Stimulated activated CD4-positive, alpha-beta T cell treated with anti-CD3 and anti-CD28 coated beads, TNF-alpha, amount 100 ng/mL, for 48 hours (primary cell): ENCODE measurements at regions not wholly inside any gene's neighbourhood (a gene's known extent, or its start where the extent isn't known, plus 50 kb on each side); places are given as distances from the start of the nearest gene placed in this dataset.

Experiments
- DNase-seq, 3 donors: peaks; one replicate each; pipeline ENCODE4 v3.0.0-alpha.2; 2020; ENCODE audit warnings: low read depth in 3 of 3

DNA sequence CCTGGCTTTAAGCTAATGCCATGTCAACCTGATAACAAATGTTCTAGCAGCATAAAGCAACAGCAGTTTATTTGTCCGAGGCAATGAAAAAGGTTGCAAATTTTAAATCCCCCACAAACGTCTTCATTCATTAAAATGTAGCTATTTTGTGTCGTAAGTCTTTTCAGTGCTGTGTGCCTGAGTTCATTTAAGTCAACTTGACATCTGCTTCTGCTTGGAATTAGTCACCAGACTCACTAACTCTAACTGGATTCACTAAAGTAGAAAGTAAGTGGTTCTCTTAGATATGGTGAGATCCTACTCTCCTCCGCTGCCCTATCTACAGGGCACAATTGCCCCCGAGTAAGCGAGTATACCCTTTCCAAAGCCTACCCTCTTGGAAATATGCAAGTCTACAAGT is 118.4 kb upstream of the CHRM3 start:
- DNase-seq = no peak

DNA sequence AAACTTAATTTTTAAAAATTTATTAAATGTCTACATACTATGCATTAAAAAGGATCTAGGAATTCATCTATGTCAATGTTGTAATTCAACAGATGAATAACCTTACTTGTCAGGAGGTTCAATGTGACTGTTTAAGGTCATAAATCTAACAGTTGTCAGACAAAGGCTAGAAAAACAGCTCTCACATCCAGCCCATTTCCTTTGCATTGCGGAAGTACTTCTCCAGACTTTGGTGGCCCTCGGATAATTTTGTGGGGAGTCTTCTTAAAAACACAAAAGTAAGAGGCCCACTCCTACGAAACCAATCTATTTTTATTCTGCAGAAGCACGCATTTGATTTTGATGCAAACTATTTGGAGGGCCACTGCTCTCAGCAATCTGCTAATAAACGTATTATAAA is 122.6 kb upstream of the CHRM3 start:
- no peak for DNase-seq

DNA sequence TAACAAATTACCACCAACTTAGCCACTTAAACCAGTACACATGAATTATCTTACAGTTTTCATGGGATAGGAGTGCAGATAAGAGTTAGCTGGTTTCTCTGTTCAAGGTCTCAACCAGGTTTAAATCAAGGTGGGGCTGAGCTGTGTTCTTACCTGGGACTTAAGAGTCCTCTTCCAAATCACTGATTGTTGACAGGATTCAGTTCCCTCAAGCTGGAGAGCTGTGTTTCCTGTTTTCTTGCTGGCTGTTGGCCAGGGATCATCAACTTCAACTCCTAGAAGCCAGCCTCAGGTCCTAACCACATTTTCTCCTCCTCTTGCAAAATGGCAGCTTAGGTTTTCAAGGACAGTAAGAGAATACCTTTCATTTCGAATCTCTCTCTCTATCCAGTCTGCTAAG is 123.8 kb upstream of the CHRM3 start:
- no peak for DNase-seq

DNA sequence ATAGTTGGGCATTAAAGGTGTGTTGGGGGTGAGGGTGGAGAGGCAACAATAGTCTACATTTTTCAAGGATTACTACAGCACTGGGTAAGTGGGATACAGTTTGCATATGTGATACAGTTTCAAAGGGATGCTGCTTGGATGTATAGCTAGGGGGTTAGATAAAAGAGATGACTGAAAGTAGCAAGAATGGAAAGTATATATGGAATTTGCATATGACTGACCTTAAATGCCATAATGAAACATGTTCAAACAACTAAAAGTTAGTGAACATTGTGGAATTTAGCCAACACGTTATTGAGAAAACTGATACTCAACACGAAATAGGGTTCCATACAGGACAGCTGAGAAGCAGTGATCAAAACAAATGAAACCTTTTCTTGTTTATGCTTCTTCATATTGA is 124.8 kb upstream of the CHRM3 start:
- DNase-seq = no peak

DNA sequence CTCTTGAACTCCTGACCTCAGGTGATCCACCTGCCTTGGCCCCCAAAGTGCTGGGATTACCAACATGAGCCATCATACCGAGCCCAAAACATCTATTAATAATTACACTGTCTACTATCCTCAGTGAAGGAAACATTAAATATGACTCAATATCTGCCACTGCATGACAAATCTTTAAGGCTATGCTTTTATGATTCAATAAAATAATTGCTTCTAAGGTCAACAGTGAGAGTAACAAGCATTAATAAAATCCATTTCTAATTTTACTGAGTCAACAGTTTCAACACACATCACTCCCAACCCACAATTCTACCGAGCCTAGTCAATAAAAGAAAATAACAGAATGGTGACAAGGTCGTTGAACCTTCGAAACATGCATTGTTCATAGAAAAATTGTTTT is 125.5 kb upstream of the CHRM3 start:
- DNase-seq = no peak

DNA sequence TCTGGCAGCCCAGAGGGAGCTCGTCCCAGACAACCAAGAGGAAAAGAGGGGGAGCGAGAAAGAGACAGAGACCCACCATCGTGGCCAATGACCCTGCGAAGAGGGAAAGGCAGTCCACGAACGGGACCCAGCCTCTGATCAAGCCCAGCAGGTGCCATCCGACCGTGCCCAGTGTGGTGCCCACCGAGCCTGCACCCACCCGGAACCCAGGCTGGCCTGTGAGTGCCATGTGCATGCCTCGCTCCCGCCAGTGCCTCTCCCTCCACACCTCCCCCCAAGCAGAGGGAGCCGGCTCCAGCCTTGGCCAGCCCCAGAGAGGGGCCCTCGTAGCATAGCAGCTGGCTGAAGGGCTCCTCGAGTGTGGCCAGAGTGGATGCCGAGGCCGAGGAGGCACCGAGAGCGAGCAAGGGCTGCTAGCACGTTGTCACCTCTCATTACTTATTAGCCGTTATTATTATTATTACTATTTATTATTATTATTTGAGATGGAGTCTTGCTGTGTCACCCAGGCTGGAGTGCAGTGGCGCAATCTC is 130.7 kb upstream of the CHRM3 start:
- no peak for DNase-seq

DNA sequence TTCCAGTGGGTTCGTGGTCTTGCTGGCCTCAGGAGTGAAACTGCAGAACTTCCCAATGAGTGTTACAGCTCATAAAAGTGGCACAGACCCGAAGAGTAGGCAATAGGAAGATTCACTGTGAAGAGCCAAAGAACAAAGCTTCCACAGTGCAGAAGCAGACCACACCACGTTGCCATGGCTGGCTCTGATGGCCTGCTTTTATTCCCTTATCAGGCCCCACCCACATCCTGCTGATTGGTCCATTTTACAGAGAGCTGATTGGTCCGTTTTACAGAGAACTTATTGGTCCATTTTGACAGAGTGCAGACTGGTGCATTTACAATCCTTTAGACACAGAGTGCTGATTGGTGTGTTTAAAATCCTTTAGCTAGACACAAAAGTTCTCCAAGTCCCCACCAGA is 131.4 kb upstream of the CHRM3 start:
- DNase-seq = no peak

DNA sequence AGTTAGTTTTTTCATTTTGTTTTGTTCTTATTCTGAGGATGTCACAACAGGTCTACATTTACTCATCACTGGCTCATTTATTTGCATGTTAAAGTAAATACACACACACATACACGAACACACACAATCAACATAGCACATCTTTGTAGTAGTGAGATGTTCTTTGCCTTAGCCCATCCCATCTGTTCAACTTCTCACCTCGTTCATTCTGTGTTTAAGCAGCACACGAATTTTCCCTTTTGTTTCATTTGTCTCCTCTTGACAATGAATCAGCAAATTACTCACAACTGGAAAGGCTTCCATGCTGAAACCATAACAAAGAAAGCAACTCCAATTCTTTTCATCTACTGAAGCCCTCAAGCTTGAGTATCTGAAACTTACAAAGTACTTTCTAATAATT is 133.3 kb upstream of the CHRM3 start:
- no peak for DNase-seq

DNA sequence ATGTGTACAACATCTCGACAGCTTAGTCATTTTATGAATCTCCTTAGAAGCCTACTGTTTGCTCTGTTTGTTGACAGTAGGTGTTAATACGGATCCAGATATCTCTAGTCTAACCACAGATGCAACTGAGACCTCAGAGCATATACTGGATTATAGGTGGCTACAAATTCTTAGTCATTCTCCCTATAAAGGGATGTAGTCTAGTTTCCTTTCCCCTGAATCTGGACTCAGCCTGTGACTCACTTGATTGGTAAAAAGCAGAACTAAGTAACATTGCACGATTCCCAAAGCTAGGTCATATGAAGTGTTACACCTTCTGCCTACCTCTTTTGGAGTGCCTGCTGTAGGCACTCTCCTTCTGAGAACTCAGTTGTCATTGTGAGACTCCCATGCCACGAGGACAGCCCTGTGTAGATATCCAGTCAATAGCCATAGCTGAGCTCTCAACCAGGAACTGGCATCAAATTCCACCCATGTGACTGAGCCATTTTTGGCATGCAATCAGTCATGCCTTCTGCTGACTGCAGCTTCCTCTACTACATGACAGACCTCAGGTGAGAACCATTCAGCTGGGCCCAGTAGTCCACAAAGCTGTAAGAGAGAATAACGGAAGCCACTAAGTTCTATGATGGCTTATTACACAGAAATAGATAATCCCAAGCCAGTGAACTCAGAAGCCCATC is 135.9 kb upstream of the CHRM3 start:
- DNase-seq = no peak

DNA sequence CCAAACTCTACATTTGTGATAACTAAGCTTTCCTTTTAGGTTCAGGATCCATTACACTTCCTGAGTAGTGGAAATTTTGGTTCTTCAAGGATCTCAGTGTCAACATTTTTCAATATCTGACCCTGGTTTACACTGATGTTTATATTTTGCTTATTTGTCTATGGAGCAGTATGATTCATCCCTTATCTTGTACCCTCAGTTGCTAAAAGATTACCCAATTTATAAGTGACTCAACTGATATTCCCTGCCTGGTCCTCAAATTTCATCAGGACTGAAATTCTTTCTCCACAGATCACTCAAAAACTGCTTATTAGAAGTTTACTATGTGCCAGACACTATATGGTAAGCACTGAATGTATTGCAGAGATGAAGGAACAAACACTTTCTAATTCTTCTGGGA is 139.1 kb upstream of the CHRM3 start:
- DNase-seq = no peak

DNA sequence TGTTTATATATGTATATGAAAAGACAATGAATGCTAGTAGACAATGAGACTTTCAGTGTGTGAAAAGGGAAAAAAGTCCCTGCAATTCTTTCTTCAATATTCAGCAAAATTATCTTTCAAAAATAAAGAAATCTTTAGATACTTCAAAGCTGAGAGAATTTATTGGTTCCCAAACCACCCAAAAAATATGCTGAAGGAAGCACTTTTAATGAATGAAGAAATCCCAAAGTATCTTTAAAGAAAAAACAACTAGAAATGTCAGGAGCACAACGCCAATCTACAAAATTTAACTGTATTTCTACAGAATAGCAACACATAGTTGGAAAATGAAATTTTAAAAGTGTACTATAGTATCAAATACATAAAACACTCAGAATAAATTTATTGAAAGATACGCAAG is 142.3 kb upstream of the CHRM3 start:
- no peak for DNase-seq

DNA sequence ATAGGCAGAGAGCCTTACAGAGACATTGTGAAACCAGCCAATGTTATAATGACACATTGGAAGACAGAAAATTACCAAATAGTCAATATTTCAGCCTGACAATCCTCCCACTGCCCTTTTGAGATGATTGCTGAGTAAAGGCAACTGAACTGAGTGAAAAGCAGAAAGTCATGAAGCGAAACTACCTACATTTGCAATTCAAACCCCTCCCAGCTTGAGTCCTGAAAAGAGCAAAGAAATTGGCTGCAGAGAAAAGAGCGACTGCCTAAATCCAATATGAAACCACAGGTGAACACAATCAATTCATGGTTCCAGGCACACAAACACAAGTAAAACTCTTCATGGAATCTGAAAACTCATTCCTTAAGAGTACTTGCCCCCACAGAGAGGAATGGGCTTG is 143.4 kb upstream of the CHRM3 start:
- no peak for DNase-seq

DNA sequence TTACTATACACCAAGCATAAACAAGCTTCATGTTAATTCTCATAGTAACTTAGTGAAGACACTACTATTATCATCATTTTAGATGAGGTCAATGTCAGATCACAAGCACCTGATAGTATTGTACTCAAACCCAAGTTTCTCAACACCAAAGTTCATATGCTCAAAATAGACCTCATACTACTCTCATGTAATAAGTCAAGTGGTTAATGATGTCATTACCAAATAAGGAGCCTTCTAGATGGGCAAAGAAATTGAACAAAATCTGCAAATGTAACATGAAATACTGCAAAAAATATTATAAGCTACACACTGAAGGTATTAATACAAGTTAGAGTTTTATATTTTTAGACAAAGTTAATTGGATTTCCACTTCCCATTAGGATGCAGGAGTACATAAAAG is 144.0 kb upstream of the CHRM3 start:
- no peak for DNase-seq

DNA sequence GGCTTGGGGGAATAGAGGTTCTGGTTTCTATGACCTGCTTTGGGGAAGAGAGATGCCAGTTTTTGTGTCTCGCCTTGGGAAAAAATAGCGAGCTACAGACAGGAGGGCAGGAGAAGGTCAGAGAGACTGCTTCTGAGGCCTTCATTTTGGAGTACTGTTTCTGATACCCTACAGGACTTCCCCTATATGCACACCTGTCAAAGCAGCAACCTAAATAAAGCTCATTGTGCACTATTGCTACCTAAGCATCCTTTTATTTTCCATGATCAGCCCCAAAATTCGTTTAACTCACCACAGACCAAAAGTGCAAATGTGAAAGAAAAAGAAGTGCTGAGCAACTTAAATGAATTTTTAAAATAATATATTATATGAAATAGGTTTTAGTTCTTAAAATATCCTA is 145.6 kb upstream of the CHRM3 start:
- DNase-seq = no peak

DNA sequence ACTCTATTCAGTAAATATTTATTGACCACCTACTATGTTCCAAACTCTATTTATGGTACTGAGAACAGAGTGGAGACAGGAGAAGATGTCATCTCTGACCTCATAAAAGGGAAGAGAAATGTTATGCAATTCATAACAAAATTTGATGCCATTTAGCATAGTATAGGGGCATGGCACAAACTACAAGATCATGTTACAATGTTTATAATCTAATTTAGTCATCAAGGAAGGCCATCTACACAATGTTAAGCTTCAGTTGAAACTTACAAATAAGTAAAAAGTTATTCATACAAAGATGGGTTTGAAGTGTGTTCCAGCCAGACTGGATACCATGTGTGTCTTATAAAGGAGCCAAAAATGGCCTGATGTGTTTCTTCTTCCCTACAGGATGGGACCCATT is 146.8 kb upstream of the CHRM3 start:
- DNase-seq = no peak

DNA sequence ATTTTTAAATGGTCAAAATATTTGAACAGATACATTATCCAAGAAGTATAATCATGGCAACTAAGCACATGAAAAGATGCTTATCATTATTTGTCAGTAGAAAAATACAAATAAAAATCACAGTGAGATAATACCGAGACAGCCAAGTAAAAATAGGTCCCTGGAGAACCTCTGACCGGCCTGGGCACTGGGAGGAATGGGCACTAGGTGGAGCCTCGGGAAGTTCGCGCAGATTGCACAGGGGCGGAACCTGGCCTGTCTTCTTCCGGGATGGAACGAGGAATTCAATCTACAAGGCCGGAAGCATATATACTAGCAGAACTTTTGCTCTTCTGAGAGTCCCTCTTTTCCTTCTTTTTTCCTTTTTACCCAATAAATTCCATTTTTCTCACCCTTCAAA is 148.5 kb upstream of the CHRM3 start:
- no peak for DNase-seq

DNA sequence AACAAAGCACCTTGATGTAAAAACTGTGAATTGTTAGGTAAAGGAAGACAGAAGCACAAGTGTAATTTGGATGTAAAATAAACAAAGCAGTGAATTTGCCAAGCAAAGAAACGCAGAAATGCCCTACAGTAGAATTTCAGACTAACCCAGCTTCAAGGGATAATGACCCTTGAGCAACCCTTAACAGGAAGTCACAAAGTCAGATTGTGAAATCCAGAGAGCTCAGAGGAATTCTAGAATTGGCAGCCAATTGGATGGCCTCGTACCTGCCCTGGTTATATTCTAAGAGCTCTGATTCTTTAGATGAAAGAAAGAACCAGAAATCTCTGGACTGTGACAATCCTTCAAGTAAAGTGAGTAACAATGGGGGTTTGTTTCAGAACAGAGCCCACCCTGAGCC is 152.7 kb upstream of the CHRM3 start:
- DNase-seq = no peak

DNA sequence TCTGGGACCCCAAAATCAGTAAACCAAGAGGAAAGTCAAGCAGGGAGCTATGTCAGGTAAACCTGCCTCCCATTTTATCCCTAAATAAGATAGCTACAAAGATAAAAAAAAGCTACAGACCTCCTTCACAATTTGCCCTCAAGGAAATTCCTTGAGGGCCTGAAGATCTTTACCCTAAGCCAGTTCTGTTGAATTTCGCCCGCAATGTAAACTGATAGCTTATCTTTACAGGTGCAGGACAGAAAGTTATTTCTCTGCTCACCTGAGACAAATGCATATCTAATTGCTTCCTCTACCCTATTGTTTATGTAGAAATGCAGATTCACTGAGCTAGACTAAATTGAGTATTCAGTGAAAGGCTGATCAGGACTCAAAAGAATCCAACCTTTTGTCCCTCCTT is 153.4 kb upstream of the CHRM3 start:
- no peak for DNase-seq

DNA sequence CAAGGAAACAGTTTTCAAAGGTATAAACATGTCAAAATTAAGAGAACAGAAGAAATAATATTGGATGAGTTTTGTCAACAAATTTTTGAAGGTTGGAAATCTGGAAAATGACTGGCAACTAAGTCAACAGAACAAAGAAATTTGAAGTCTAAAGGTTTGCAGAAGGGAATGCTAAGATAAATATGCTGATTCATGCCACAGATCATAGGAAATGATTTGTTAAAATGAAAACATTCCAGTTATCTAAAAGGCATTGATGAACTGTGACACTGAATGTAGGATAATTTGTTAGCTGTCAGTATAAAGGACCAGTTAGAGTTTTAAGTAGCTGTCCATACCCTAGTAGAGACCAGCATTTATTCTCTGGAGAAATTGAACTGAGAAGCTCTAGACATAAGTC is 157.9 kb upstream of the CHRM3 start:
- no peak for DNase-seq

DNA sequence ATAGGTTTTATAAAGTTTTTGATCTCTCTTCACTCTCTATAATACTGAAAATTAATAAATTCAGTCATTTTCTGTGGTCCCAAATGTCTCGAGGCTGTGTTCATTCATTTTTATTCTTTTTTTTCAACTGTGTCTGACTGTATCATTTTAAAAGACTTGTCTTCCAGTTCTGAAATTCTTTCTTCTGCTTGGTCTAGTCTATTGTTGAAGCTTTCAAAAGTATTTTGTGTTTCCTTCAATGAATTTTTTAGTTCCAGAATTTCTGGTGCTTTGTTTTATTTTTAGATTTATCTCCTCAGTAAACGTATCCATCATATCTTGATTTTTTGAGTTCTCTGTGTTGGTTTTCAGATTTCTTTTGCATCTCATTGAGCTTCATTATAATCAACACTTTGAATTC is 161.0 kb upstream of the CHRM3 start:
- no peak for DNase-seq

DNA sequence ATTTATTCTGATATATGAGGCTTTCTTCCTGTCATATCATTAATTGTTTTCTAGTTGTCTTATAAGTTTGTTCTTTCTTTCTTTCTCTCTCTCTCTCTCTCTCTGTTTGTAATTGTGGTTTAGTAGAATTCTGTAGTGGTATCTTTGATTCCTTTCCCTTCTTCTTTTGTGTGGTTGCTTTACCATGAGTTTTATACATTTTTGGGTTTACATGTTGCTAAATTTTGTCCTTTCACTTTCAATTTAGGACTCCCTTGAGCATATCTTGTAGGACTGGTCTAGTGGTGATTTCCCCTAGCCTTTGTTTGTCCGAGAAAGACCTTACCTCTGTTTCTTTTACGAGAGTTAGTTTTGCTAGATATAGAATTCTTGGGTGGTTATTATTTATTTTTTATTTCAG is 162.3 kb upstream of the CHRM3 start:
- DNase-seq = no peak

DNA sequence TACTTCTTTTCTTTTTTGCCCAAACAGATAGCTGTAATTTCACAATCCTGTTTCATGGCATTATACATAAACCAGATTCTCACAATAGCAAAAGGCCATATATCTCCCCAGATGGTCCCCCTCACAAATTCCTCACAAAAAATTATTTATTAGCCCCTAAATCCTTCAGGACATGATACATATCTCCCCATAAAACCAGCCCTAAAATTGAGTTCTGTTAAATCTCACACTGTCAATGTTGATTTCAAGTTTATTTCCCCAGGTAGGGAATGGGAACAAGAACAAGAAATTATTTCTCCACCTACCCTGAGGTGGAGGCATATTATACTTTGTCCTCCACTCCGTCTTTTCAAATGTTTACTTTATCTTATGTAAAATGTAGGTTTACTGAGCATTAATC is 163.4 kb upstream of the CHRM3 start:
- DNase-seq = no peak

DNA sequence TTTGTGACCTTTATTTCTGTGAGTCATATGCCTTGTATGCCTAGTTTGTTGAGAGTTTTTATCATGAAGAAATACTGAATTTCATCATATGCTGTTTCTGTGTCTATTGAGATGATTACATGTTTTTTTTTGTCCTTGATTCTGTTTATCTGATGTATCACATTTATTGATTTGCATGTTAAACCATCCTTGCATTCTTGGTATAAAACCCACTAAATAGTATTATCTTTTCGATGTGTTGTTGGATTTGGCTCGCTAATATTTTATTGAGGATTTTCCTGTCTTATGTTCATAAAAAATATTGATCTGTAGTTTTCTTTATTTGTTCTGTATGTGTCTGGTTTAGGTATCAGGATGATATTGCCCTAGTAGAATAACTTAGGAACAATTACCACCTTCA is 164.7 kb upstream of the CHRM3 start:
- DNase-seq = no peak

DNA sequence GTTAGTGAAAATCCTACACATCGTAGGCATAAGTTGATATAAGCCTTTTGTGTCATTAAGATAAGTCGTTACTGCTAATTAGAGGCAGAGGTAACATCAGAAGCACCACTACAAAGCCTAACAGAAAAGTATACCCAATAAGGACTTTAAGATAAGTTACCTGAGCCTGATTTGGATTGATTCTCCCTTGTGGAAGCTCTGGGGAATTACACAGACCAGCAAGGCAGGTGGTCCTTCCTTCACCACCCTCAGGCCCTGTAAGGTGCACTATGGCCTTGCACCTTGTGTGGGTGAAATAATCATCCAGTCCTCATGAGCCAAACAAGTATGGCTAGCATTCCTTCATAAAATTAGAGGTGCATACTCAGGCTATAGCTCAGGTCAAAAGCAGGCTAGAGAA is 166.7 kb upstream of the CHRM3 start:
- no peak for DNase-seq
